WERI-Rb-1 (cell line): ENCODE measurements at regions not wholly inside any gene's neighbourhood (a gene's known extent, or its start where the extent isn't known, plus 50 kb on each side); places are given as distances from the start of the nearest gene placed in this dataset.
A peak's percentile ranks its signal among the peaks of the same experiment; 100 is the strongest.

ENCODE experiments used
- DNase-seq: peaks from one replicate; pipeline ENCODE4 v3.0.0-alpha.2; 2020
- H3K27ac ChIP-seq: fragments of 250-450 bp; sonication (Bioruptor Pico); 2 replicates; pipeline ENCODE4 v1.5.1; 2020; ENCODE audit warnings: mild to moderate bottlenecking, moderate library complexity
- H3K27me3 ChIP-seq: fragments of 250-450 bp; sonication (Bioruptor Pico); 2 replicates; pipeline ENCODE4 v1.5.1; 2021; ENCODE audit warnings: mild to moderate bottlenecking, low read depth, moderate library complexity; ENCODE audit not compliant: insufficient read depth, severe bottlenecking
- H3K36me3 ChIP-seq: fragments of 250-450 bp; sonication (Bioruptor Pico); 2 replicates; pipeline ENCODE4 v1.5.1; 2020; ENCODE audit warnings: mild to moderate bottlenecking, moderate library complexity
- H3K4me3 ChIP-seq: 2 replicates; pipeline ENCODE4 v1.5.1; 2011; ENCODE audit warnings: low read depth, mild to moderate bottlenecking, control low read depth, low read length
- H3K9me3 ChIP-seq: fragments of 250-450 bp; sonication (Bioruptor Pico); 2 replicates; pipeline ENCODE4 v1.5.1; 2021; ENCODE audit warnings: mild to moderate bottlenecking, moderate library complexity; ENCODE audit not compliant: severe bottlenecking
- CTCF ChIP-seq: IDR thresholded peaks from 2 replicates; pipeline ENCODE4 v1.5.1; 2011; ENCODE audit warnings: low read depth, mild to moderate bottlenecking, control low read depth, inconsistent platforms, low read length

GRCh38 chr1:201734786-201735185 lies 94.2 kb upstream of the IPO9 start:
- H3K9me3 ChIP-seq = no peaks in the 10 kb centered on the region
- no peak for TF ChIP-seq CTCF
- H3K27me3 ChIP-seq = no peaks in the 10 kb centered on the region
- peak overlapping the region; percentile 15 for H3K27ac ChIP-seq
- H3K4me3 ChIP-seq = no peak overlapping the region
- peak; percentile 58 for DNase-seq
- peaks cover 8% of the 10 kb centered on the region for H3K36me3 ChIP-seq

GRCh38 chr1:201736707-201737320 lies 92.1 kb upstream of the IPO9 start:
- Histone ChIP-seq H3K27ac (no peak overlapping the region), H3K36me3 (peaks cover 8% of the 10 kb centered on the region)

GRCh38 chr1:201737352-201738060 lies 91.5 kb upstream of the IPO9 start:
- H3K27me3 ChIP-seq = no peaks in the 10 kb centered on the region
- no peaks in the 10 kb centered on the region for H3K9me3 ChIP-seq
- TF ChIP-seq CTCF = no peak
- H3K27ac ChIP-seq = no peak overlapping the region; the same call in 1 of the 2 replicates
- peak; percentile 75 for DNase-seq
- H3K4me3 ChIP-seq = no peak overlapping the region
- peaks cover 8% of the 10 kb centered on the region for H3K36me3 ChIP-seq

More at GRCh38 chr1:201736707-201737320, 92.1 kb upstream of the IPO9 start:
- DNase-seq = no peak
- no peak for TF ChIP-seq CTCF
- Histone ChIP-seq H3K4me3 (no peak overlapping the region), H3K27me3 (no peaks in the 10 kb centered on the region), H3K9me3 (no peaks in the 10 kb centered on the region)

DNA sequence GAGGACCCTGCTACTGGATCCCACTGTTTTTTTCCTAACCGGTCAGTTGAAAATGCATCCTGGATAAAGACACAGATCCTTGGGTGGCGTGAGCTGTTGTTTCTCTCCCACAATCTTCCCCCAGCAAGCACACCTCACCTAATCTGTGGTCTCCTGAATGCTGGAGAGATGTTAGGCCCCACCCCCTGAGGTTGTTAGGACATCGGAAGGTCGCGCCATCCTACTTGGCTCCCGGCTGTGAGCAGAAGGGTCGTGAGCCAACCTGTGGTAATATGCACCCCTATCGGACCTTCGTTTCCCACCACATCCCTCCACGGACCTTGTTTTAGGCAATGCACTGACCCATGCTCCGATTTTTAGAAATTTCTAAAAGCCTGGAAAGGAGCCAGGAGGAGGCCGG lies 89.9 kb upstream of the IPO9 start:
- TF ChIP-seq CTCF = no peak
- H3K27ac ChIP-seq = no peak overlapping the region
- peaks cover 8% of the 10 kb centered on the region for H3K36me3 ChIP-seq
- no peak overlapping the region for H3K4me3 ChIP-seq
- no peaks in the 10 kb centered on the region for H3K9me3 ChIP-seq
- no peak for DNase-seq
- no peaks in the 10 kb centered on the region for H3K27me3 ChIP-seq

GRCh38 chr1:201739492-201740085 lies 89.4 kb upstream of the IPO9 start:
- no peak for TF ChIP-seq CTCF
- H3K9me3 ChIP-seq = no peaks in the 10 kb centered on the region
- H3K36me3 ChIP-seq = peaks cover 7% of the 10 kb centered on the region
- H3K4me3 ChIP-seq = no peak overlapping the region
- DNase-seq = no peak
- no peak overlapping the region for H3K27ac ChIP-seq
- no peaks in the 10 kb centered on the region for H3K27me3 ChIP-seq
